GM10248 (cell line): ENCODE measurements at regions not wholly inside any gene's neighbourhood (a gene's known extent, or its start where the extent isn't known, plus 50 kb on each side); places are given as distances from the start of the nearest gene placed in this dataset.

Experiments used
- CTCF ChIA-PET: fragments of 300-600 bp; sonication (Branson Sonifier 250); formaldehyde crosslinking; extraction: SDS; loops from one replicate; lab custom pipeline; 2021; ENCODE audit warnings: antibody characterized with exemption; lab: Yijun Ruan, JAX
- POLR2A ChIA-PET: fragments of 350-650 bp; sonication (Branson Sonifier 250); formaldehyde crosslinking; extraction: SDS; loops from one replicate; lab custom pipeline; 2020; ENCODE audit warnings: antibody characterized with exemption; lab: Yijun Ruan, JAX
- DNase-seq: peaks from one replicate; pipeline ENCODE4 v3.0.0; 2012; ENCODE audit errors: extremely low spot score
- TF ChIP-seq, protein P1 (sequence below): IDR thresholded peaks from 2 replicates; pipeline ENCODE4 v1.5.1; 2012; ENCODE audit warnings: mild to moderate bottlenecking, low read depth; ENCODE audit errors: extremely low read depth, missing control alignments, control extremely low read depth

DNA sequence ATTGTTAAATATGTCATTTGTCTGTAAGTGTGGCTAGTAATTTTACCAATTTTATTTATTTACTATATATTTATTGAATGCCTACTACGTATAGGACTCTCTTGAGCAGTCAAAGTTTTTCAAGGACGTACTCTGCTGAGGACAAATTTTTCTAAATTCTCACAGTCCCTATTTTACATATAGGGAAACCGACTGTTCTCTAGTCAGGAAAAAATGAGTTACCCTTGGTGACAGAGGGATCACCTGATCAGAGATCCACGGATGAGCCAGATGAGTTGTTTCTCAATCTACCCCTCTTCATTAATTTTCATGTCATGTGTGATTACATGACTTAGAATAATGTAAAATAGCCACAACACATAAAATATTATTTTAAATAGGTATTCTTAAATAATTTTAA, 96.2 kb upstream of the SLC38A2 start:
- no peak for DNase-seq
- ChIA-PET CTCF (no interaction called here), POLR2A (no interaction called here)
- TF ChIP-seq, protein P1, sequence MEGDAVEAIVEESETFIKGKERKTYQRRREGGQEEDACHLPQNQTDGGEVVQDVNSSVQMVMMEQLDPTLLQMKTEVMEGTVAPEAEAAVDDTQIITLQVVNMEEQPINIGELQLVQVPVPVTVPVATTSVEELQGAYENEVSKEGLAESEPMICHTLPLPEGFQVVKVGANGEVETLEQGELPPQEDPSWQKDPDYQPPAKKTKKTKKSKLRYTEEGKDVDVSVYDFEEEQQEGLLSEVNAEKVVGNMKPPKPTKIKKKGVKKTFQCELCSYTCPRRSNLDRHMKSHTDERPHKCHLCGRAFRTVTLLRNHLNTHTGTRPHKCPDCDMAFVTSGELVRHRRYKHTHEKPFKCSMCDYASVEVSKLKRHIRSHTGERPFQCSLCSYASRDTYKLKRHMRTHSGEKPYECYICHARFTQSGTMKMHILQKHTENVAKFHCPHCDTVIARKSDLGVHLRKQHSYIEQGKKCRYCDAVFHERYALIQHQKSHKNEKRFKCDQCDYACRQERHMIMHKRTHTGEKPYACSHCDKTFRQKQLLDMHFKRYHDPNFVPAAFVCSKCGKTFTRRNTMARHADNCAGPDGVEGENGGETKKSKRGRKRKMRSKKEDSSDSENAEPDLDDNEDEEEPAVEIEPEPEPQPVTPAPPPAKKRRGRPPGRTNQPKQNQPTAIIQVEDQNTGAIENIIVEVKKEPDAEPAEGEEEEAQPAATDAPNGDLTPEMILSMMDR, result no peak

DNA sequence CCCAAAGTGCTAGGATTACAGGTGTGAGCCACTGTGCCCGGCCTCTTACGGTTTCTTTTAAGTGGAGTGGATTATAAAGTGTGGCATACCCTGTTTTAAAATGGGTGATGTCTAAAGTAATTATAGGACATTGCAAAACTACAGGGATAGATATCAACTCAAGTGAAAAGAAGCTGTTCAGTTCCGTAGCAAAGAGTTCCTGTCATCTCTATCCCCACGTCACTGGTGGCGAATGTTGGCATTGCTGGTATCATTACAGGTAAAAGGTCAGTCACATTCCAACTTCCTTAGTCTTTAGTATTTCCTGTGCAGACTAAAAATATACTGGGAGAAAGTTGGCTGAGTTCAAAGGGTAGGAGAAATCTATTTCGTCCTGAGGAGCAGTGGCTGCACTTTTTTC, 95.6 kb upstream of the SLC38A2 start:
- TF ChIP-seq, protein P1, result no peak
- POLR2A ChIA-PET, result no interaction called here
- no peak for DNase-seq
- CTCF ChIA-PET, result no interaction called here

DNA sequence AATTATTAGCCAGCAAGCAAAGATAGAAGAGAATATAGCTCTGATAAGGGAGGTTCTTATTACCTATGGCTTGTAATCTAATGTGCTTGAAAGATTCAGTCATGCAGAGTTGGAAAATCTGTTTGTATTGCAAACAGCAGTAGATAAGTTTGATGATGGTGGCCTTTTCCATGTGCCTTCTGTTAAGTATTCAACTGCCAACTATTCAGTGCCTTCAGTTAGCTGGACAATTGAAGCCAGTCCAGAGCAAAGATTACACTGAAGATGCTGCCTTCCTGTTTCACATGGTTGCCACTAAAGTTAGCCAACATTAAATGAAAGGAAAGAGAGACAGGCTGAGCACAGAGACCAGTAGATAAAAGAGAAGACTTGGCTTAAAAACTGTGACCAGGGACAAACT, 92.7 kb upstream of the SLC38A2 start:
- POLR2A ChIA-PET, result no interaction called here
- DNase-seq, result no peak
- TF ChIP-seq, protein P1, result no peak
- CTCF ChIA-PET, result interaction anchor here (1.1 to 1.2 kb wide), 2 partner anchors 20 to 56 kb away, joined by 3 read pairs; no protein-coding TSS in a partner anchor

DNA sequence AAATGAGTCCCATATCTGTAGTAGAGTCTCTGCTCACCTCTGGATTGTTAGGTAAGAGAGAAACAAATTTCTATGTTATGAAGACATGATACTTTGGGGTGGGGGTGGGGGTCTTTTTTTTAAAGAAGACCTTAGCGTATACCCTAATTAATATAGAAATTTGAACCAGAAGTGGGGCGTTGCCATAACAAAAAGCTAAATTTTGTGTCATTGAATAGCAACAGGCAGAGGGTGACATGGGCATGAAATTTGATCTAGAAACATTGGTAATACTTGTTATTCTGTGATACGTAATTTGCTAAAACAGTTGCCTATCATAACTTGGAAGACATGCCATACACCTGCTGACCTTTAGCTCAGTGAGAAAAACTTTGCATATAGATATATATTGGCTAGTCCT, 92.3 kb upstream of the SLC38A2 start:
- TF ChIP-seq, protein P1, result no peak
- ChIA-PET CTCF (interaction anchor here (1.1 to 1.2 kb wide), 2 partner anchors 20 to 57 kb away, joined by 3 read pairs; no protein-coding TSS in a partner anchor), POLR2A (no interaction called here)
- no peak for DNase-seq

DNA sequence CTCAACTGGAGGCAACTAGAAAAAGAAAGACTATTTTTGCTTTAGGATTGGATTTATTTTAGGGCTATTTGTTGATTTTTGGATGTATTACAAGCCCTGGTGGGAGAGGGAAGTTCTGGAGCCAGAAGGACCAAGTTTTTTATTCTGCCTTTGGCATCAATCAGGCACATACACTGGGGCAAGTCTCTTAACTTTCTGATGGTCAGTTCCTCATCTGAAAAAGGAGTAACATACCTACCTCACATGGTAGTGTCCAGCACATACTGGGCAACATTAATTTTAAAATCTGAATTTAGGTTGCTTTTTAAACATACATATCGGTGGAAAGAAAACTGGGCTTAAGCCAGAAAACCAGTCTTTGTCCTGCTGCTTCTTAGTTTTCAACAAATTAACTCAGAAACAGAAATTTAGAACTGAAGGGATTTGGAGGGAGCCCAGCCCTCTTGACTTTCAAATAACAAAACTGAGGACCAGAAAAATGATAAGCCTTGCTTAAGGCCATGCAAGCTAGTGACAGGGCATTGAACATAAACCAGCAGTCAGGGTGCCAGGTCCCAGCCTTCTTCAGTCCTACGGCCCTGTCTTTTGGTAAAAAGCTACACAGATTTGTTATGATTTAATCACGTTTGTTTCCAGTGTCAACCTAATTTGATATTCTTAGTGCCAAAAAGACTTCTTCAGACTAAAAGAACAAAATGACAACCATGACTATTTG, 90.2 kb upstream of the SLC38A2 start:
- POLR2A ChIA-PET, result no interaction called here
- TF ChIP-seq, protein P1, result no peak
- DNase-seq, result no peak
- CTCF ChIA-PET, result interaction anchor here (0.7 to 1.0 kb wide), 2 partner anchors 8 to 9 kb away, joined by 3 read pairs; no protein-coding TSS in a partner anchor

DNA sequence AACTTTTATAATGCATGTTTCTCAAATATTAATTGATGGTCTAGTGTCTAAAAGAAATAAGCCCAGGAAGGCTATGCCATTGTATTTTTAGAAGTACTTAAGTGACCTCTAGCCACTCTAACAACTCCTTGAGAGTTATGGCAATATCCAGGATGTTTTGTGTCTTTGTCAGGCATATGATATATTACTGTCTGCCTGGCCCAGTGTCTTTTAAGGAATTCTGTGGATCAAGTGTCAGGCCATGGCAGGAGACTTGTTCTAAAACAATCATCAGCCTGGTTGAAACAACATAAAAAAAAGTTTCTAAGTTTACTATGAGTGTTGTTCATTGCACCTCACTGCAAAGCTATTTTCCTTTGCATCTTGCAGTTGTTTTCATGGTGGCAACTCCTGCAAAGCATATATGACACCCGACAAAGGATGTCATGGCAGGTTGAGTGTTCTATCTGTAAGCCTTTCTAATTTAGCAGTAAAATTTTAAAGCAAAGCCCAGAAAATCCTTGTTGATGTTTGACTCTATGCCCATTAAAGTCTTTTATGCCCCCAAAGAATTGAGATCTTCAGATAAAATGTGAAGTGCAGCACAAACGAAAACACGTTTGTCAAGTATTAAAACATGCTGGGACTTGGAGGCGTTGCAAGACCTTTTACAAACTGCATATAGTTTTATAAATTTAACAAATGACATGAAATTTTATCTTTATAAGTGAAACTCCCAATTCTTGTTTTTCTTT, 89.5 kb upstream of the SLC38A2 start:
- POLR2A ChIA-PET, result no interaction called here
- CTCF ChIA-PET, result no interaction called here

More for the DNA sequence above, 89.5 kb upstream of the SLC38A2 start:
- no peak for DNase-seq
- TF ChIP-seq, protein P1, result no peak
